Common myeloid progenitor, CD34-positive (primary cell): ENCODE measurements at regions not wholly inside any gene's neighbourhood (a gene's known extent, or its start where the extent isn't known, plus 50 kb on each side); places are given as distances from the start of the nearest gene placed in this dataset.
A peak's percentile ranks its signal among the peaks of the same experiment; 100 is the strongest.
"Not testable (repeated sequence)": the region's sequence is repeated elsewhere in the genome, so short reads cannot be mapped to it uniquely, and the experiment has no call there.

Experiments used
- CTCF ChIA-PET: fragments of 350-600 bp; sonication (Branson Sonifier 250); formaldehyde crosslinking; loops from one replicate; lab custom pipeline; 2021; ENCODE audit warnings: antibody characterized with exemption; lab: Charles Lee
- POLR2A ChIA-PET: fragments of 350-600 bp; sonication (Branson Sonifier 250); formaldehyde crosslinking; loops from one replicate; lab custom pipeline; 2021; ENCODE audit warnings: antibody characterized with exemption; lab: Charles Lee
- DNase-seq, 3 donors: peaks; one replicate each; pipeline versions ENCODE4 v3.0.0 to v3.0.0-alpha.2; 2013
- H3K27ac ChIP-seq, 2 experiments: 1 replicate in 1 of 2; 2 replicates in 1 of 2; pipeline ENCODE4 v1.7.0; 2013; ENCODE audit warnings: inconsistent platforms in 2 of 2, low read length in 2 of 2, mild to moderate bottlenecking in 2 of 2, low read depth in 1 of 2, moderate library complexity in 1 of 2; ENCODE audit not compliant: severe bottlenecking in 2 of 2, insufficient read depth in 1 of 2, poor library complexity in 1 of 2
- H3K27me3 ChIP-seq, 5 experiments: replicated peaks in 2 of 5; 1 replicate in 3 of 5; 2 replicates in 2 of 5; pipeline versions ENCODE4 v1.6.1 to v1.7.0; 2013; ENCODE audit warnings: low read length in 4 of 5, mild to moderate bottlenecking in 2 of 5, moderate library complexity in 2 of 5, inconsistent platforms in 1 of 5; ENCODE audit not compliant: insufficient read depth in 5 of 5, control insufficient read depth in 4 of 5
- H3K36me3 ChIP-seq, 4 experiments: 1 replicate in 2 of 4; 2 replicates in 2 of 4; pipeline versions ENCODE4 v1.6.1 to v1.7.0; 2013; ENCODE audit warnings: low read length in 3 of 4, control low read depth in 1 of 4, mild to moderate bottlenecking in 1 of 4; ENCODE audit not compliant: control insufficient read depth in 4 of 4, insufficient read depth in 4 of 4
- H3K4me1 ChIP-seq, 4 experiments: 1 replicate in 3 of 4; 2 replicates in 1 of 4; pipeline versions ENCODE4 v1.6.1 to v1.7.1; 2013; ENCODE audit warnings: low read length in 3 of 4, mild to moderate bottlenecking in 3 of 4, control low read depth in 1 of 4, inconsistent platforms in 1 of 4, moderate library complexity in 1 of 4; ENCODE audit not compliant: control insufficient read depth in 4 of 4, insufficient read depth in 4 of 4; ENCODE audit errors: control extremely low read depth in 1 of 4
- H3K4me3 ChIP-seq, 7 experiments: 1 replicate in 4 of 7; 2 replicates in 3 of 7; pipeline versions ENCODE4 v1.5.1 to v1.7.0; 2013; ENCODE audit warnings: mild to moderate bottlenecking in 7 of 7, low read length in 6 of 7, moderate library complexity in 6 of 7, inconsistent platforms in 2 of 7, low read depth in 2 of 7, control low read depth in 1 of 7; ENCODE audit not compliant: insufficient read depth in 4 of 7, control insufficient read depth in 1 of 7; ENCODE audit errors: extremely low read depth in 1 of 7
- H3K9me3 ChIP-seq, 5 experiments: 1 replicate in 4 of 5; 2 replicates in 1 of 5; pipeline versions ENCODE4 v1.6.1 to v1.7.1; 2013; ENCODE audit warnings: low read length in 4 of 5, mild to moderate bottlenecking in 2 of 5, inconsistent platforms in 1 of 5, low read depth in 1 of 5, moderate library complexity in 1 of 5; ENCODE audit not compliant: control insufficient read depth in 4 of 5, insufficient read depth in 2 of 5; ENCODE audit errors: control extremely low read depth in 1 of 5
- WGBS: methylation state at CpG from one replicate; pipeline ENCODE4 v1.1.5; 2013; ENCODE audit not compliant: insufficient coverage; 5-methylcytosine and 5-hydroxymethylcytosine counted together

- CTCF ChIA-PET = no interaction called here
- no peaks in the 10 kb centered on the region for H3K36me3 ChIP-seq
- H3K27me3 ChIP-seq = no peaks in the 10 kb centered on the region
- H3K4me3 ChIP-seq = no peak overlapping the region
- WGBS = no CpG with 5 or more reads among the region's 5 CpGs
- H3K27ac ChIP-seq = no peak overlapping the region
- peaks cover 0 to 10% (median 0%) of the 10 kb centered on the region in 4 experiments for H3K4me1 ChIP-seq
- DNase-seq = no peak
- POLR2A ChIA-PET = no interaction called here
- peaks cover 0 to 4% (median 0%) of the 10 kb centered on the region in 5 experiments for H3K9me3 ChIP-seq
Observed at GRCh38 chr11:81286959-81287358, 1446.7 kb downstream of the FAM181B start.

DNA sequence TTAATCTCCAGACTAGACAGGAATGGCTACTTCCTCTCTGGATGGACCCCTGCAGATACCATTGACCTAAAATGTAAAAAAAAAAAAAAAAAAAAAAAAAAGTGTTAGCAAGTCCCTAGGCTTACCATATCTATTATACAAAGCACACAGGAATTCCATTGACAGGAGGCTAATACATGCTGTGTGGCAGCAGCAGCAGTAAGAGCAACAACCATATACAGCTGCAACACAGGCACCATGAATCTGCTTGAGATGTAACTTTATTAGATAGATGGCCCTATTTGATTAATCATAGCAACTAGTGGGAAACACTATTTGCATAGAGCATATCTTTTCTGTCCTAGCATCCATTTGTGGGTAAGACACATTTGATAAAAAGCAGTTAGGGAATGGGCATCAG, 1447.1 kb downstream of the FAM181B start:
- H3K9me3 ChIP-seq = peaks cover 0 to 4% (median 0%) of the 10 kb centered on the region in 5 experiments
- no peaks in the 10 kb centered on the region for H3K36me3 ChIP-seq
- peaks cover 0 to 10% (median 0%) of the 10 kb centered on the region in 4 experiments for H3K4me1 ChIP-seq
- no peaks in the 10 kb centered on the region for H3K27me3 ChIP-seq
- H3K4me3 ChIP-seq = no peak overlapping the region
- H3K27ac ChIP-seq = no peak overlapping the region
- DNase-seq = peak in 1 of 3 donors; percentile 8
- CTCF ChIA-PET = no interaction called here
- POLR2A ChIA-PET = no interaction called here

DNA sequence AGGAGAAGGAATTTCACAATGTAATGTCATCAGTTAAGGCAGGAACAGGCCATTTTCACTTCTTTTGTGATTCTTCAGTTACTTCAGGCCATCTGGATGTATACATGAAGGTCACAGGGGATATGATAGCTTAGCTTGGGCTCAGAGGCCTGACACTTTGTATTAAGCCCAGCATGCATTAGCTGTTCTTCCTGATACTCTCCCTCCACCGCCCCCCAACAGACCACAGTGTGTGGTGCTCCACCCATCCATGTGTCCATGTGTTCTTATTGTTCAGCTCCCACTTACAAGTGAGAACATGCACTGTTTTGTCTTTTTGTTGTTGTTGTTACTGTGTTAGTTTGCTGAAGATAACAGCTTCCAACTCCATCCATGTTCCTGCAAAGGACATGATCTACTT, 1453.4 kb downstream of the FAM181B start:
- H3K4me1 ChIP-seq = not testable (repeated sequence)

GRCh38 chr11:81278991-81279390, 1454.7 kb downstream of the FAM181B start:
- ChIA-PET POLR2A (no interaction called here), CTCF (no interaction called here)
- DNase-seq = no peak
- no peaks in the 10 kb centered on the region for H3K36me3 ChIP-seq
- H3K4me3 ChIP-seq = no peak overlapping the region
- H3K27ac ChIP-seq = no peak overlapping the region
- no peaks in the 10 kb centered on the region for H3K4me1 ChIP-seq
- 100% methylated on average over 4 of the region's 5 CpGs for WGBS
- peaks cover 0 to 4% (median 0%) of the 10 kb centered on the region in 5 experiments for H3K9me3 ChIP-seq
- H3K27me3 ChIP-seq = no peaks in the 10 kb centered on the region

More for the DNA sequence above, 1453.4 kb downstream of the FAM181B start:
- H3K27me3 ChIP-seq, H3K9me3 ChIP-seq, H3K27ac ChIP-seq, H3K36me3 ChIP-seq, POLR2A ChIA-PET, CTCF ChIA-PET, H3K4me3 ChIP-seq, DNase-seq: not testable (repeated sequence)
- 83% methylated on average over 1 of the region's 1 CpG for WGBS

DNA sequence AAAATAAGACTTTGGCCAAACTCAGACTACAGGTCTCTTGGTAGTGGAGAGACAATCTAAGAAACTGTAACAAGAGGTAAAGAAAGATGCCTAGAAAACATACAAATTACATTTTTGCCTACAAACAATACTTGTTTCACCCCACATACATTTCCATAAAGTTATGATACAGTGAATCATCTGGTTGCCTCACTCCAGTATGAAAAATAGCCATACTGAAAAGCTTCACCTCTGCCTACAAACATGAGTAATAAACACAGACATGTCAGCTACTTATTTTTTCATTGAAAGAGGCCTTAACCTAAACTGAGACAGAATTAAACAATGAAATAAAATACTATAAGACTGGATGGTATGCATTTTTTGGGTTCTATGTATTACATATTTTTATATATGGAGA, 1463.0 kb downstream of the FAM181B start:
- Histone ChIP-seq H3K36me3 (no peaks in the 10 kb centered on the region), H3K4me3 (no peak overlapping the region), H3K27me3 (no peaks in the 10 kb centered on the region), H3K27ac (no peak overlapping the region), H3K4me1 (no peaks in the 10 kb centered on the region), H3K9me3 (no peaks in the 10 kb centered on the region)
- CTCF ChIA-PET = no interaction called here
- DNase-seq = no peak
- POLR2A ChIA-PET = no interaction called here

- ChIA-PET POLR2A (no interaction called here), CTCF (no interaction called here)
- Histone ChIP-seq H3K4me3 (no peak overlapping the region), H3K27ac (no peak overlapping the region), H3K9me3 (no peaks in the 10 kb centered on the region), H3K36me3 (no peaks in the 10 kb centered on the region), H3K4me1 (no peaks in the 10 kb centered on the region), H3K27me3 (no peaks in the 10 kb centered on the region)
- no peak for DNase-seq
- 100% methylated on average over 1 of the region's 3 CpGs for WGBS
Observed at GRCh38 chr11:81267246-81267645, 1466.4 kb downstream of the FAM181B start.

GRCh38 chr11:81259471-81259870, 1474.2 kb downstream of the FAM181B start:
- ChIA-PET CTCF (no interaction called here), POLR2A (no interaction called here)
- Histone ChIP-seq H3K27ac (no peak overlapping the region), H3K4me1 (no peaks in the 10 kb centered on the region), H3K9me3 (no peaks in the 10 kb centered on the region), H3K36me3 (no peaks in the 10 kb centered on the region), H3K27me3 (no peaks in the 10 kb centered on the region), H3K4me3 (no peak overlapping the region)
- no peak for DNase-seq
- no CpG with 5 or more reads among the region's 2 CpGs for WGBS
